ENCODE measurements at regions not wholly inside any gene's neighbourhood (a gene's known extent, or its start where the extent isn't known, plus 50 kb on each side); places are given as distances from the start of the nearest gene placed in this dataset.
"Not testable (repeated sequence)": the region's sequence is repeated elsewhere in the genome, so short reads cannot be mapped to it uniquely, and the experiment has no call there.

GRCh38 chr10:7026818-7027217, 384.0 kb downstream of the SFMBT2 start:
- no peak for DNase-seq

DNA sequence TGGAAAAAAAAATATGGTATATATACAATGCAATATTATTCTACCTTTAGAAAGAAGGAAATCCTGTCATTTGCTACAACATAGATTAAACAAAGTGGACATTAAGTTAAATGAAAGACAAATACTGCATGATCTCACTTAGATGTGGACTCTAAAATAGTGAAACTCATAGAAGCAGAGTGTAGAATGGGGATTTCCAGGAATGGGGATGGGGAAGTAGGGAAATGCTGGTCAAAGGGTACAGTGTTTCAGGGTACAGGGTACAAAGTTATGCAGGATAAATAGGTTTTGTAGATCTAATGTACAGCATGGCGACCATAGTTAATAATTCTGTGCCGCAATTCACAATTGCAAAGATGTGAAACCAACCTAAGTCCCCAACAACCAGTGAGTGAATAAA, 385.5 kb downstream of the SFMBT2 start:
- no peak for DNase-seq

DNA sequence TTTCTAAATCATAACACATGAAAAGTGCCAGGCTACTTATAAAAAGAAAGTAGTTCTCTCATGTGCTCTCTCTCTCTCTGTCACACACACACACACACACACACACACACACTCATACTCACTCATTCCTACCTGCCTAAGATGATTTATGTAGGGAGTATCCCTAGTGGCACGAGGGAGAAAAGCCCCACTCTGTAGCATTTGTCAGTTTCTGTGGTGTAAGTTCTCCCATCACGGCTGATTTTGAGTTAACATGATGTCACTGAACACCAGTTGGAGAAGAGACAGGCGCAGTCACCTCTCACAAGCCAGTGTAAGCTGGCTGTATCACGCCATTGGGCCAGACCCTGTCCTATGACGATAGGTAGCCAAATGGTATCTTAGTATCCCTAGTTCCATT, 395.4 kb downstream of the SFMBT2 start:
- DNase-seq: no peak

DNA sequence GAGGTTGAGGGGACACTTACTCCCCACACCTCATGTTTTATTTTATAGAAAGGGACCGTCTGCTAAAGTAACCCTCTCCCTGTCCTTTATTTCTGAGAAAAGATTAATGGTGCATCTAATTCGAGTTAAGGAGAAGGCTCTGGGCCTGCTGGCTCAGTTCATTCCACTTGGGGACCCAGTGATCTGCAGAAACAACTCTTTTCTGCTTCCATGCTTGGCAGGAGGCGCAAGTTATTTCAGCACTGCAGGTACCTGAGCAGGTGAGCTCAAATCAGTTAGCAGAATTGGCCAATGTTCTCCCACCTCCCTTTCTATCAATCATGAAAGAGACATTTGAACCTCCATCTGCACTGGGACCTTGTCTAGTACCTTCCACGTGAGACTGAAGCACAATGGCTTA, 396.1 kb downstream of the SFMBT2 start:
- DNase-seq: no peak

DNA sequence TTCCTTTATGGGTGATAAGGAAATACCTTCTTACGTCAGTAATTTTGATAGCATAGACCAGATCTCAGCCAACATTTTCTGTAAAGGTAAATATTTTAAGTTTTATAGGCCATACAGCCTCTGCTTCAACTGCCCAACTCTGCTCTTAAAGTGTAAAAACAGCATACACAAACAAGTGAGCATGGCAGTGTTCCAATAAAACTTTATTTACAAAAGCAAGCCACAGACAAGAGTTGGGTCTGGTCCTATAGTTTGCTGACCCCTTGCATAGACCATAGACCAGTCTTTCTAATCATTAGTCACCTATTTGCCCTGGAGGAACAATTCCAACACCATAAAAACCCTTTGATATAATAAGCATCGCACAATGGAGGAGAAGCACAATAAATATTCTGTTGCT, 398.8 kb downstream of the SFMBT2 start:
- no peak for DNase-seq

- no peak for DNase-seq
These were observed 402.2 kb downstream of the SFMBT2 start for GRCh38 chr10:7008645-7009044.

DNA sequence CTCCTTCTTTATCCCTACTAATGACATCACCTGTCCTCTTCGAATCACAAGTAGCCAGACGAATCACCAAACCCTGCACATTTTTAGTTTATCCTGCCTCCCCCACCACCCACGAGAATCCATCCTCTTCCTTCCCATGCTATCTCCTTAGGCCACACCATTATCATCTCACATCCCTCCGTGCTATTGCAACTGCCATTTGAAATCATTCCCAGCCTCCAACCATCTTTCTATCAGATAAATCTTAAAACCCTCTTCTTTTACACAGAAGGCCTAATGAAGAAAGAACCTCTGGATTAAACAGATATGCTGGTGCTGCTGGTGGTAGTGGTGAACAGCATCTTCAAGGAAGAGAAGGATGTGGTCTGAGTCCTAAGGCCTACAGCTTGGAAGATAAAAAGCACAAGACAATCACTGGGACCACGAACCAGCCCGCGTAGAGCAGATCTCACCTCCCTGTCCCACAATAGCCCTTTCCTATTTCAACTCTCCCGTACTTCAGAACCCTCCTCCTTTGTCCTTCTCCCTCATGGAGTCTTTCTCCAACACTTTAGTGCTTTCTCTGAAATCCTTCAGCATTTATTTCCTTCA, 403.1 kb downstream of the SFMBT2 start:
- no peak for DNase-seq

GRCh38 chr10:7006566-7006965, 404.3 kb downstream of the SFMBT2 start:
- DNase-seq: no peak

GRCh38 chr10:7003831-7004395, 406.9 kb downstream of the SFMBT2 start:
- no peak for DNase-seq

DNA sequence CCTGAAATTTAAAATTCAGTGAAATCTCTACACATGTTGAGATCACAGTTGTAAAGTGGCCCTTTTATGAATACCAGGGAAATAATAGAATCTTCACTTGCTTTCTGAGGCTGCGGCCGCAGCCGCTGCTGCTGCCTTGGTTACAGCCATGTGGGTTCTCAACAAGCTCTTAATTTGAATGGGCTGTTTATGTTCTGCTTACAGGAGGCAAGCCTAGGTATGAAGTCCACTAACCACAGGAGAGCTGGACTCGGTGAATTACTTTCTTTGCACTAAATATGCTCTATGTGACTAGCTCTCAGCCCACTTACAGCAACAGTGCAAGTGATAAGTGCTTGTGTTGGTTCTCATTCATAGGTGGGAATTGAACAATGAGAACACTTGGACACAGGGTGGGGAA, 410.8 kb downstream of the SFMBT2 start:
- DNase-seq: no peak

- no peak for DNase-seq
These were observed 411.5 kb downstream of the SFMBT2 start for GRCh38 chr10:6999232-6999925.

DNA sequence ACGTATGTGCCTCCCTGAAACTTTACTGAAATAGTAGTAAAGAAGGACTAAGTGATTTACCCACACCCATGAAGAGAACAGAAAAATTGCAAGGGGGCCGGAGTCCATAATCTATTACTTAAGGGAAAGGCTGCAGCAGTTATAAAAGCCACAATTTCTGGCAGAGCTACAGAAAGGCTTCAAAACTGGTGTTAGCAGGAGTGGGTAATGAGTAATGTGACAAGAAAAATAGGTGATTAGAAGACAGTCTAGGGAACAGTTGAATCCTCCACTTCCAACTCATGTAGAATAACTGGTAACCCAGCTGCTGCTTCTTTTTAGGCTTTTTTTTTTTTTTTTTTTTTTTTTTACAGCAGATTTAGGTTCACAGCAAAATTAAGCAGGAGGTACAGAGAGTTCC, 413.3 kb downstream of the SFMBT2 start:
- DNase-seq: no peak

DNA sequence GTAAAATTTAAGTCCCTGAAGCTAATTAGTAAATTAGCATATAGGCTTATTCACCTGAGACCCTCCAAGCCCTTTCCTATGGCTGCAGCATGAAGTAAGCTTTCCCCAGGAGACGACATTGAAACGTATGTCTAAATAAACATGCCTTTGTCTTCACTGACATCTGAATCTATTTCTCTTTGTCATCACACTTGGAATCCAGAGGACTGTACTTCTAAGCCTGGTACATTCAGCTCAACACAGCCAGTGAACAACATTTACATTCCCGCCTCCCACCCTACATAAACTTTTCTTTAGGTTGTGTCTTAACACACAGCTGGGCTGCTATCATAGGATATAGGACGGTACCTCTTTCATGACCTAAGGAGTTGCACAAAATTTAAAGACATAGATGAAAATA, 414.4 kb downstream of the SFMBT2 start:
- DNase-seq: no peak

DNA sequence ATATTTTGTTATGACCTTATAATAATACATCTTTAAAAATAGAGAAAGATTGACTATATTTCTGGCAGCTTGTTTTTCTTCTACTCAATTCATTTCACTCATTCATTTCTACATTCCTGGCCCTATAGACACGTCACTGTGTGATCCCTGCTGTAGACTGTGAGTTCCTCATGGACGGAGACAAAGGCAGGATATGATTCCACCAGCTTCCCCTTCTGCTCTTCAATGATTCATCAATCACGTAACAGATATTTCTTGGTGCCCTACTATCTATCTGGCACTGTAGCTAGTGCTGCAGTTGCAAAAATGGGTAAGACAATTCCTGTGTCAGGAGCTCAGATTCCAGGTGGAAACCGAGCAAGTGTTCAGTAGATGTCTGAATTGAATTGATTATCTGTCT, 415.0 kb downstream of the SFMBT2 start:
- DNase-seq: no peak

- no peak for DNase-seq
These were observed 415.3 kb upstream of the PRKCQ start for GRCh38 chr10:6995341-6995740.

- no peak for DNase-seq
These were observed 410.8 kb upstream of the PRKCQ start for GRCh38 chr10:6990891-6991290.

DNA sequence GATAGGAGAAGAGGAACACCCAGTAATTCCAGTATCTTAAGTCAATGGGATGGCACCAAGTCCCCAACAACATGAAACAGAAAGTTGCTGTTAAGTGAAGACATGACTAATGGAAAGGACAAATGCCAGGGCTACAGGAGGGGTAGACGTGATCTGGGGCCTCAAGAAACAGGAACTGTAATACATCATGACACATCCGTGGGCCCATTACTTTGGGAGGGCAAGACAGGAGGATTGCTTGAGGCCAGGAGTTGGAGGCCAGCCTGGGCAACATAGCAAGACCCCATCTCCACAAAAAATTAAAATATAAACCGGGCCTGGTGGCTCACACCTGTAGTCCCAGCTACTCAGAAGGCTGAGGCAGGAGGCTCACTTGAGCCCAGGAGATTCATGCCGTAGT, 408.6 kb upstream of the PRKCQ start:
- no peak for DNase-seq

DNA sequence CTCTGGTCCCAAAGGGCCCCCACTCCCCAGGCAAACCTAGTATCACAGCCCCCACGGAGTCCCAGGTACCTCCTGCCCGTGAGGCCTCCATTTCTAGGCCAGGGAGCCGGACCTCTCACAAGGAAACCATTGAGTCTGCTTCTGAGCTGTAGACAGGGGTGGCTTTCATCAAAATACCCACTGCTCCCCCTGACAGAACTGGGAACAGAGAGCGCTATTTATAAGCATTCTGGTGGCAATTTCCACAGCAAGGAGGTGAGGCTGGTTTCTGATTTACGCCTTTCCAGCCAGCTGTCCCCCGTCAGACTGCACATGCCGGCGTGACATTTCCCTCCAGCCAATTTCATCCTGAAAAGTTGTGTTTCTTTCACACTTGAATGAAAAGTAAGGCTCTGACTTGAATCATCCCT, 407.5 kb upstream of the PRKCQ start:
- no peak for DNase-seq

- DNase-seq: no peak
These were observed 406.9 kb upstream of the PRKCQ start for GRCh38 chr10:6986927-6987326.

DNA sequence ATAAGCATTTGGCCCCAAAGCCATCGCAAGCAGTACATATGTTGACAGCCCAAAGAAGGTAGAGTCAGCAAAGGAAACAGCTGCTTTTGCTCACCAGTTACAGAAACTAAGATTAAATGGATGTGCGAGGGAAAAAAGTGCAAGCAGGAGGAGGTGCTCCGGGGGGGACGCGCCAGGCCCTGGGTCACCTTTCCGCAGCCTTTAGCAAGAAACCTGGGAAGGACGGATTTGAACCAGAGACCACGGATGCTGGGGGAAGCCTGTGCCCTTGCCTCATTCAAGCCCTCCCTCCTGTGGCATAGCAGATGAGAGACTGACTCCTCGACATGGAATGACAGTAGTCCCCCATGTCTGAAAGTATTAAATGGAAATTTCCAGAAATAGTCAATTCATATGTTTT, 405.6 kb upstream of the PRKCQ start:
- no peak for DNase-seq

DNA sequence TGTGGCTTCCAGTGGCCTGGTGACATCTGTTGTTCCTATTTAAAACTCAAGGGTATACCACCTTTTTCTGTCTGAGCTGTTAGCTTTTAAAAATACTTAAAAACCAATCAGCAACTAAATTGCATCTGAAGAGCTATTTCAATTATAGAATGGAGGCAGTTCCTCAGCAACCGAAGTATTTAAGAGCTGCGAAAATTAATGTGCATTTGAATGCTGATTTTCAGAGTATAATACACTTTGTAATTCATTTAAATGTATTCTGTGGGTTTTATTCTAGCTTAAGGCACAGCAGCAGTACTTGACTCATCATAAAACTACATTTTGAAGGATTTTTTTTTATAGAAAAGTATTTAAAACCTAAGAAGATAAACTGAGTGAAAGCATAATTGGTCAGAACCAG, 404.9 kb upstream of the PRKCQ start:
- no peak for DNase-seq

- not testable (repeated sequence) for DNase-seq
These were observed 403.9 kb upstream of the PRKCQ start for GRCh38 chr10:6984016-6984415.

- no peak for DNase-seq
These were observed 400.3 kb upstream of the PRKCQ start for GRCh38 chr10:6980353-6980752.

DNA sequence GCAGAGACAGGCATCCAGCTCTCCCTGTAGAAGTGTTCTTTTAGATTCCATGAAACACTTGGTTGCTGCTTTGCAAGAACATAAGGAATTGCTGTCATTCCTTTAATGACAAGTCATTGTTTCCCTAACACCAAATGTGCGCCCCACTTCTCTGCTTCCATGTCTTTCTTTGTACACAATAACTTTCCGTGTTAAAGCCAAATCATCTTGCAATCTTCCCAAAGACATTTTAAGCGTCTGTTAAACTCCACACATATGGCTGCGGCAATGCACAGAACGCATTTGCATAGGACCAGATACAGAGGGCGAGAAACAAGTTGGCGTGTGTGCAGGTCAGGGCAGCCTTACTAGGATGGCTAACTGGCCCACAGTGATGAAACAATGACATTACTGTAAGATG, 399.3 kb upstream of the PRKCQ start:
- DNase-seq: no peak

- DNase-seq: no peak
These were observed 398.1 kb upstream of the PRKCQ start for GRCh38 chr10:6978187-6978627.

Measured in SW 1271 (cell line).